K562 (cell line): ENCODE measurements at regions not wholly inside any gene's neighbourhood (a gene's known extent, or its start where the extent isn't known, plus 50 kb on each side); places are given as distances from the start of the nearest gene placed in this dataset.

Experiments
- ATAC-seq: fragments of 200-7000 bp; cut with Tn5 transposase; 3 replicates; pipeline ENCODE4 v1.9.1; 2020; ENCODE audit warnings: moderate library complexity
- BruUV-seq: library from RNA; stranded (reverse); fragments of 400-500 nt; replicated peaks from 2 replicates; lab custom pipeline; 2021; lab: Mats Ljungman, UMichigan
- CTCF ChIA-PET: fragments of 300-600 bp; formaldehyde crosslinking; extraction: SDS; loops from one replicate; lab custom pipeline; 2021; ENCODE audit warnings: low intra/inter-chr PET ratio; lab: Yijun Ruan, JAX
- POLR2A ChIA-PET: fragments of 300-600, 350-650 bp; sonication (Branson Sonifier 250); formaldehyde crosslinking; extraction: SDS; loops from one replicate; lab custom pipeline; 2021; ENCODE audit warnings: antibody characterized with exemption, inconsistent platforms; lab: Yijun Ruan, JAX
- DNase-seq, 4 experiments: peaks; one replicate each; pipeline versions ENCODE4 v3.0.0 to v3.0.0-alpha.2; 2011 to 2018; ENCODE audit warnings: low spot score in 3 of 4, mixed read lengths in 3 of 4; ENCODE audit errors: extremely low read depth in 1 of 4
- FAIRE-seq: peaks from 2 replicates; lab custom pipeline; 2011; peaks lifted over from hg19 to GRCh38; lab: Jason Lieb, UNC
- H2AFZ ChIP-seq: 2 replicates; pipeline ENCODE4 v1.6.0; 2011; ENCODE audit warnings: low read depth, low read length, control low read depth, inconsistent platforms
- H3K27ac ChIP-seq: fragments of 200-600 bp; 3 replicates; pipeline ENCODE4 v1.8.0; 2011; ENCODE audit warnings: low read depth, mild to moderate bottlenecking, control low read depth, inconsistent platforms, low read length, moderate library complexity, mixed read lengths; ENCODE audit errors: extremely low read depth
- H3K27me3 ChIP-seq, 2 experiments: fragments of 300-600 bp in 1 of 2; 2 replicates in 1 of 2; 3 replicates in 1 of 2; pipeline versions ENCODE4 v1.6.0 to v1.8.0; 2011; ENCODE audit warnings: inconsistent platforms in 2 of 2, low read length in 2 of 2, mild to moderate bottlenecking in 1 of 2, mixed read lengths in 1 of 2, moderate library complexity in 1 of 2; ENCODE audit not compliant: control insufficient read depth in 2 of 2, insufficient read depth in 2 of 2
- H3K36me3 ChIP-seq: fragments of 300-600 bp; 3 replicates; pipeline ENCODE4 v1.8.0; 2011; ENCODE audit warnings: mild to moderate bottlenecking, low read length, inconsistent platforms; ENCODE audit not compliant: control insufficient read depth, insufficient read depth
- H3K4me1 ChIP-seq, 2 experiments: fragments of 200-600 bp in 1 of 2; replicated peaks in 1 of 2; 2 replicates in 1 of 2; 3 replicates in 1 of 2; pipeline versions ENCODE4 v1.5.1 to v1.8.0; 2011; ENCODE audit warnings: inconsistent platforms in 2 of 2, low read length in 2 of 2, mild to moderate bottlenecking in 1 of 2, mixed read lengths in 1 of 2, moderate library complexity in 1 of 2; ENCODE audit not compliant: control insufficient read depth in 2 of 2, insufficient read depth in 2 of 2
- H3K4me2 ChIP-seq: 2 replicates; pipeline ENCODE4 v1.6.1; 2011; ENCODE audit warnings: low read length, control low read depth, inconsistent platforms, mixed read lengths; ENCODE audit not compliant: insufficient read depth
- H3K4me3 ChIP-seq: fragments of 200-600 bp; sonication (generic), shearing (Covaris generic); 2 replicates; pipeline ENCODE4 v1.5.1; 2016; ENCODE audit warnings: control low read depth, inconsistent platforms
- H3K79me2 ChIP-seq: fragments of 200-600 bp; 3 replicates; pipeline ENCODE4 v1.8.0; 2011; ENCODE audit warnings: low read length, inconsistent platforms; ENCODE audit not compliant: control insufficient read depth, insufficient read depth
- H3K9ac ChIP-seq, 2 experiments: 2 replicates each; pipeline versions ENCODE4 v1.6.0 to v1.6.1; 2011; ENCODE audit warnings: low read depth in 2 of 2, low read length in 2 of 2, control low read depth in 1 of 2, inconsistent platforms in 1 of 2, mild to moderate bottlenecking in 1 of 2, mixed read lengths in 1 of 2; ENCODE audit not compliant: insufficient read depth in 1 of 2
- H3K9me1 ChIP-seq: one replicate; pipeline ENCODE4 v1.6.0; 2011; ENCODE audit warnings: inconsistent platforms, mild to moderate bottlenecking, low read length, moderate library complexity; ENCODE audit not compliant: control insufficient read depth, insufficient read depth
- H3K9me3 ChIP-seq: replicated peaks from 2 replicates; pipeline ENCODE4 v1.5.1; 2011; ENCODE audit warnings: low read depth, low read length, inconsistent platforms; ENCODE audit not compliant: control insufficient read depth, insufficient read depth
- H4K20me1 ChIP-seq: replicated peaks from 2 replicates; pipeline ENCODE4 v1.6.1; 2011; ENCODE audit warnings: low read length, inconsistent platforms, mixed read lengths; ENCODE audit not compliant: control insufficient read depth, insufficient read depth
- CXXC5 ChIP-seq: fragments of 250-450 bp; sonication (Bioruptor Pico); IDR thresholded peaks from 2 replicates; pipeline ENCODE4 v1.8.0; 2022; ENCODE audit warnings: inconsistent platforms, mild to moderate bottlenecking, moderate library complexity
- GATAD2B ChIP-seq: fragments of 450-650 bp; IDR thresholded peaks from 2 replicates; pipeline ENCODE4 v1.6.1; 2017; ENCODE audit warnings: mild to moderate bottlenecking, borderline replicate concordance
- HDAC1 ChIP-seq, 2 experiments: fragments of 450-650 bp; IDR thresholded peaks; 2 replicates each; pipeline ENCODE4 v1.6.1; 2016 to 2017; ENCODE audit warnings: inconsistent platforms in 1 of 2, mild to moderate bottlenecking in 1 of 2, moderate library complexity in 1 of 2
- KDM4B ChIP-seq, 2 experiments: fragments of 450-650 bp in 1 of 2; sonication (generic) in 1 of 2; IDR thresholded peaks; 2 replicates each; pipeline ENCODE4 v1.6.1; 2016 to 2017; ENCODE audit warnings: borderline replicate concordance in 2 of 2, antibody characterized with exemption in 1 of 2, low read depth in 1 of 2, mild to moderate bottlenecking in 1 of 2
- KLF13 ChIP-seq: fragments of 450-650 bp; IDR thresholded peaks from 2 replicates; pipeline ENCODE4 v1.6.1; 2016; ENCODE audit warnings: missing genetic modification characterization, low read depth, mild to moderate bottlenecking, missing compliant biosample characterization, moderate library complexity, borderline replicate concordance
- RBFOX2 ChIP-seq: fragments of 200-400 bp; formaldehyde crosslinking; IDR thresholded peaks from 2 replicates; pipeline ENCODE4 v1.6.1; 2017; ENCODE audit warnings: low read depth, mild to moderate bottlenecking, low read length, moderate library complexity
- TBL1XR1 ChIP-seq, 2 experiments: IDR thresholded peaks; 2 replicates each; pipeline ENCODE4 v1.6.1; 2012; ENCODE audit warnings: improper control_type of control experiment in 2 of 2, low read length in 2 of 2, mild to moderate bottlenecking in 1 of 2
- ZKSCAN1 ChIP-seq: fragments of 150-350 bp; IDR thresholded peaks from 2 replicates; pipeline ENCODE4 v1.6.1; 2016; ENCODE audit warnings: low read depth, low read length
- ZNF212 ChIP-seq: fragments of 450-650 bp; formaldehyde crosslinking; IDR thresholded peaks from 2 replicates; pipeline ENCODE4 v1.4.0; 2020; ENCODE audit warnings: mild to moderate bottlenecking
- ZNF232 ChIP-seq: sonication (generic); formaldehyde crosslinking; IDR thresholded peaks from 2 replicates; pipeline ENCODE4 v1.8.0; 2022; ENCODE audit warnings: mild to moderate bottlenecking, missing genetic modification reagents
- ZNF57 ChIP-seq: fragments of 450-650 bp; formaldehyde crosslinking; IDR thresholded peaks from 2 replicates; pipeline ENCODE4 v1.4.0; 2020; ENCODE audit warnings: mild to moderate bottlenecking, moderate library complexity
- ZSCAN32 ChIP-seq: fragments of 450-650 bp; formaldehyde crosslinking; IDR thresholded peaks from 2 replicates; pipeline ENCODE4 v1.4.0; 2020; ENCODE audit warnings: mild to moderate bottlenecking, moderate library complexity
- WGBS: fragments of 100-300 bp; shearing (Covaris generic); methylation state at CpG from one replicate; pipeline ENCODE4 v1.1.6; 2016; ENCODE audit warnings: low coverage, mixed read lengths; ENCODE audit not compliant: insufficient coverage; ENCODE audit errors: missing lambda C conversion rate; 5-methylcytosine and 5-hydroxymethylcytosine counted together
- in situ Hi-C: fragments of 300-500 bp; cut with MboI; formaldehyde crosslinking; loops from 4 replicates; pipeline ENCODE4 v1.15.0; 2018; ENCODE audit warnings: inconsistent platforms, mixed read lengths
- intact Hi-C: fragments of 100-400 bp; cut with micrococcal nuclease; formaldehyde crosslinking; loops from 2 replicates; pipeline ENCODE4 v1.14.2; 2022
- TF ChIP-seq, protein P1 (sequence below): fragments of 450-650 bp; conservative IDR thresholded peaks from 2 replicates; pipeline ENCODE4 v1.6.1; 2016; ENCODE audit warnings: missing genetic modification characterization, low read depth, mild to moderate bottlenecking, control low read depth, missing compliant biosample characterization
- TF ChIP-seq, protein P2 (sequence below), 2 experiments: fragments of 450-650 bp; conservative IDR thresholded peaks; 2 replicates each; pipeline ENCODE4 v1.6.1; 2017; ENCODE audit warnings: mild to moderate bottlenecking in 2 of 2, moderate library complexity in 2 of 2
- TF ChIP-seq, protein P3 (sequence below): sonication (generic); formaldehyde crosslinking; IDR thresholded peaks from 2 replicates; pipeline ENCODE4 v1.8.1; 2023; ENCODE audit warnings: mild to moderate bottlenecking, missing genetic modification reagents
- TF ChIP-seq, protein P4 (sequence below): fragments of 150-350 bp; conservative IDR thresholded peaks from 2 replicates; pipeline ENCODE4 v1.6.1; 2014; ENCODE audit warnings: low read length

DNA sequence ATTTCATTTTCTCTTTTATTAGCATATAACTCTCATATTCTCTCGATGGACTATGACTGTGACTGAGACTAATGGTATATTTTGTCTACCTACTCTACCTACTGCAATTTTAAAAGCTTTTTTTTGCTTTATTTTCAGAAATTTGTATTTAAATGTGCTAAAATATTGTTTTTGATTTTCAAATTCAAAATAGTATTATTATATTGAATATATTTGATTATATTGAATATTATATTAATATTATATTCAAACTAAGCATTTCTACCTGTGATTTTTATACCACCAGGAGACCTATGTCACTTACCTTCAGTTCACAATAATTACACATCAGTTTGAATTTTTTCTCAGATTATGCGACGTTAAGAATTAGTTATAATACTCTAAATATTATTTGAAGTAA, 700.5 kb upstream of the RGMB start:
- Histone ChIP-seq H3K36me3 (no peaks in the 10 kb centered on the region), H3K4me3 (no peak overlapping the region), H3K27me3 (no peaks in the 10 kb centered on the region), H3K4me2 (no peak overlapping the region), H3K9ac (no peak overlapping the region), H3K79me2 (no peaks in the 10 kb centered on the region), H3K4me1 (no peaks in the 10 kb centered on the region), H3K27ac (no peak overlapping the region), H2AFZ (no peak overlapping the region), H3K9me3 (no peaks in the 10 kb centered on the region), H4K20me1 (no peaks in the 10 kb centered on the region), H3K9me1 (no peaks in the 10 kb centered on the region)
- FAIRE-seq (no peak), DNase-seq (no peak), ATAC-seq (no peak)
- in situ Hi-C loops (no loop called here), intact Hi-C loops (no loop called here)
- BruUV-seq = no TSS peak
- ChIA-PET CTCF (no interaction called here), POLR2A (no interaction called here)
- 3% methylated on average over 3 of the region's 3 CpGs for WGBS
- TF ChIP-seq, protein P1, sequence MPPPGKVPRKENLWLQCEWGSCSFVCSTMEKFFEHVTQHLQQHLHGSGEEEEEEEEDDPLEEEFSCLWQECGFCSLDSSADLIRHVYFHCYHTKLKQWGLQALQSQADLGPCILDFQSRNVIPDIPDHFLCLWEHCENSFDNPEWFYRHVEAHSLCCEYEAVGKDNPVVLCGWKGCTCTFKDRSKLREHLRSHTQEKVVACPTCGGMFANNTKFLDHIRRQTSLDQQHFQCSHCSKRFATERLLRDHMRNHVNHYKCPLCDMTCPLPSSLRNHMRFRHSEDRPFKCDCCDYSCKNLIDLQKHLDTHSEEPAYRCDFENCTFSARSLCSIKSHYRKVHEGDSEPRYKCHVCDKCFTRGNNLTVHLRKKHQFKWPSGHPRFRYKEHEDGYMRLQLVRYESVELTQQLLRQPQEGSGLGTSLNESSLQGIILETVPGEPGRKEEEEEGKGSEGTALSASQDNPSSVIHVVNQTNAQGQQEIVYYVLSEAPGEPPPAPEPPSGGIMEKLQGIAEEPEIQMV (tag) = no peak
- TF ChIP-seq, protein P2, sequence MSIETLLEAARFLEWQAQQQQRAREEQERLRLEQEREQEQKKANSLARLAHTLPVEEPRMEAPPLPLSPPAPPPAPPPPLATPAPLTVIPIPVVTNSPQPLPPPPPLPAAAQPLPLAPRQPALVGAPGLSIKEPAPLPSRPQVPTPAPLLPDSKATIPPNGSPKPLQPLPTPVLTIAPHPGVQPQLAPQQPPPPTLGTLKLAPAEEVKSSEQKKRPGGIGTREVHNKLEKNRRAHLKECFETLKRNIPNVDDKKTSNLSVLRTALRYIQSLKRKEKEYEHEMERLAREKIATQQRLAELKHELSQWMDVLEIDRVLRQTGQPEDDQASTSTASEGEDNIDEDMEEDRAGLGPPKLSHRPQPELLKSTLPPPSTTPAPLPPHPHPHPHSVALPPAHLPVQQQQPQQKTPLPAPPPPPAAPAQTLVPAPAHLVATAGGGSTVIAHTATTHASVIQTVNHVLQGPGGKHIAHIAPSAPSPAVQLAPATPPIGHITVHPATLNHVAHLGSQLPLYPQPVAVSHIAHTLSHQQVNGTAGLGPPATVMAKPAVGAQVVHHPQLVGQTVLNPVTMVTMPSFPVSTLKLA (conservative IDR thresholded peaks at IDR 0.05) = no peak
- TF ChIP-seq ZNF232 (no peak), ZKSCAN1 (no peak), GATAD2B (no peak), KDM4B (IDR thresholded peaks at IDR 0.05; ENCODE audit: borderline replicate concordance in 2 of 2, low read depth in 1 of 2) (no peak), HDAC1 (IDR thresholded peaks at IDR 0.05) (no peak), CXXC5 (no peak), ZSCAN32 (CRISPR knock-in tag) (no peak), ZNF57 (CRISPR knock-in tag) (no peak), KLF13 (tag) (no peak), RBFOX2 (no peak), TBL1XR1 (IDR thresholded peaks at IDR 0.05; ENCODE audit: low read length in 2 of 2) (no peak), ZNF212 (CRISPR knock-in tag) (no peak)
- TF ChIP-seq, protein P3, sequence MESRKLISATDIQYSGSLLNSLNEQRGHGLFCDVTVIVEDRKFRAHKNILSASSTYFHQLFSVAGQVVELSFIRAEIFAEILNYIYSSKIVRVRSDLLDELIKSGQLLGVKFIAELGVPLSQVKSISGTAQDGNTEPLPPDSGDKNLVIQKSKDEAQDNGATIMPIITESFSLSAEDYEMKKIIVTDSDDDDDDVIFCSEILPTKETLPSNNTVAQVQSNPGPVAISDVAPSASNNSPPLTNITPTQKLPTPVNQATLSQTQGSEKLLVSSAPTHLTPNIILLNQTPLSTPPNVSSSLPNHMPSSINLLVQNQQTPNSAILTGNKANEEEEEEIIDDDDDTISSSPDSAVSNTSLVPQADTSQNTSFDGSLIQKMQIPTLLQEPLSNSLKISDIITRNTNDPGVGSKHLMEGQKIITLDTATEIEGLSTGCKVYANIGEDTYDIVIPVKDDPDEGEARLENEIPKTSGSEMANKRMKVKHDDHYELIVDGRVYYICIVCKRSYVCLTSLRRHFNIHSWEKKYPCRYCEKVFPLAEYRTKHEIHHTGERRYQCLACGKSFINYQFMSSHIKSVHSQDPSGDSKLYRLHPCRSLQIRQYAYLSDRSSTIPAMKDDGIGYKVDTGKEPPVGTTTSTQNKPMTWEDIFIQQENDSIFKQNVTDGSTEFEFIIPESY (CRISPR knock-in tag) = no peak
- TF ChIP-seq, protein P4, sequence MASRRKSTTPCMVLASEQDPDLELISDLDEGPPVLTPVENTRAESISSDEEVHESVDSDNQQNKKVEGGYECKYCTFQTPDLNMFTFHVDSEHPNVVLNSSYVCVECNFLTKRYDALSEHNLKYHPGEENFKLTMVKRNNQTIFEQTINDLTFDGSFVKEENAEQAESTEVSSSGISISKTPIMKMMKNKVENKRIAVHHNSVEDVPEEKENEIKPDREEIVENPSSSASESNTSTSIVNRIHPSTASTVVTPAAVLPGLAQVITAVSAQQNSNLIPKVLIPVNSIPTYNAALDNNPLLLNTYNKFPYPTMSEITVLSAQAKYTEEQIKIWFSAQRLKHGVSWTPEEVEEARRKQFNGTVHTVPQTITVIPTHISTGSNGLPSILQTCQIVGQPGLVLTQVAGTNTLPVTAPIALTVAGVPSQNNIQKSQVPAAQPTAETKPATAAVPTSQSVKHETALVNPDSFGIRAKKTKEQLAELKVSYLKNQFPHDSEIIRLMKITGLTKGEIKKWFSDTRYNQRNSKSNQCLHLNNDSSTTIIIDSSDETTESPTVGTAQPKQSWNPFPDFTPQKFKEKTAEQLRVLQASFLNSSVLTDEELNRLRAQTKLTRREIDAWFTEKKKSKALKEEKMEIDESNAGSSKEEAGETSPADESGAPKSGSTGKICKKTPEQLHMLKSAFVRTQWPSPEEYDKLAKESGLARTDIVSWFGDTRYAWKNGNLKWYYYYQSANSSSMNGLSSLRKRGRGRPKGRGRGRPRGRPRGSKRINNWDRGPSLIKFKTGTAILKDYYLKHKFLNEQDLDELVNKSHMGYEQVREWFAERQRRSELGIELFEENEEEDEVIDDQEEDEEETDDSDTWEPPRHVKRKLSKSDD = no peak
